OCI-LY3 (cell line): ENCODE measurements at regions not wholly inside any gene's neighbourhood (a gene's known extent, or its start where the extent isn't known, plus 50 kb on each side); places are given as distances from the start of the nearest gene placed in this dataset.

Source experiments
- H2AFZ ChIP-seq: fragments of 200-600, 300-600 bp; shearing (Covaris generic); 2 replicates; pipeline ENCODE4 v1.6.0; 2014; ENCODE audit warnings: antibody characterized with exemption, low read depth, low read length
- H3K27ac ChIP-seq: fragments of 200-600, 300-600 bp; sonication (generic); 2 replicates; pipeline ENCODE4 v1.5.1; 2014; ENCODE audit warnings: mild to moderate bottlenecking, low read length, moderate library complexity, mixed read lengths
- H3K27me3 ChIP-seq: fragments of 200-600, 300-600 bp; sonication (generic); 2 replicates; pipeline ENCODE4 v1.6.1; 2014; ENCODE audit warnings: low read depth, low read length, mixed read lengths
- H3K36me3 ChIP-seq: fragments of 200-600, 300-600 bp; sonication (generic); replicated peaks from 2 replicates; pipeline ENCODE3; 2014; ENCODE audit warnings: low read depth, low read length, mixed read lengths
- H3K4me1 ChIP-seq: fragments of 300-600, 200-600 bp; sonication (generic); 2 replicates; pipeline ENCODE4 v1.6.1; 2014; ENCODE audit warnings: low read length, mixed read lengths
- H3K4me2 ChIP-seq: fragments of 200-600, 300-600 bp; sonication (generic); 2 replicates; pipeline ENCODE4 v1.6.1; 2014; ENCODE audit warnings: low read length, mixed read lengths
- H3K4me3 ChIP-seq: fragments of 300-600, 200-600 bp; sonication (generic); 2 replicates; pipeline ENCODE4 v1.5.1; 2014; ENCODE audit warnings: antibody characterized with exemption, mild to moderate bottlenecking, low read length, moderate library complexity
- H3K79me2 ChIP-seq: fragments of 300-600, 200-600 bp; shearing (Covaris generic); 2 replicates; pipeline ENCODE4 v1.6.1; 2014; ENCODE audit warnings: mild to moderate bottlenecking, low read length, mixed read lengths
- H3K9ac ChIP-seq: fragments of 300-600, 200-600 bp; shearing (Covaris generic); 2 replicates; pipeline ENCODE4 v1.6.0; 2014; ENCODE audit warnings: mild to moderate bottlenecking, low read length, moderate library complexity
- H3K9me3 ChIP-seq: fragments of 200-600, 300-600 bp; shearing (Covaris generic); 2 replicates; pipeline ENCODE4 v1.6.1; 2014; ENCODE audit warnings: low read length, mixed read lengths; ENCODE audit not compliant: insufficient read depth
- H4K20me1 ChIP-seq: fragments of 200-600, 300-600 bp; sonication (generic); 2 replicates; pipeline ENCODE4 v1.6.1; 2016; ENCODE audit warnings: low read length, mixed read lengths; ENCODE audit not compliant: insufficient read depth
- EZH2phosphoT487 ChIP-seq: fragments of 200-600 bp; shearing (Covaris generic); IDR thresholded peaks from 2 replicates; pipeline ENCODE4 v1.6.1; 2018; ENCODE audit warnings: antibody characterized with exemption, mixed run types, low read depth
- TF ChIP-seq, protein P1 (sequence below): fragments of 200-600, 300-600 bp; sonication (generic); IDR thresholded peaks from 2 replicates; pipeline ENCODE4 v1.5.1; 2014; ENCODE audit warnings: antibody characterized with exemption, low read length, low read depth

- Histone ChIP-seq H3K27ac (peak overlapping the region; percentile 8; the same call in 1 of the 2 replicates), H2AFZ (peak overlapping the region; percentile 90)
Observed at GRCh38 chr20:53660078-53660909, 66.7 kb upstream of the ZNF217 start.

GRCh38 chr20:53658973-53659372, 65.3 kb upstream of the ZNF217 start:
- Histone ChIP-seq H3K4me3 (no peak overlapping the region), H3K79me2 (no peaks in the 10 kb centered on the region), H3K4me1 (peaks cover 70% of the 10 kb centered on the region), H3K27me3 (no peaks in the 10 kb centered on the region), H3K9me3 (no peaks in the 10 kb centered on the region), H2AFZ (no peak overlapping the region), H4K20me1 (no peaks in the 10 kb centered on the region), H3K36me3 (no peaks in the 10 kb centered on the region), H3K9ac (no peak overlapping the region), H3K4me2 (no peak overlapping the region), H3K27ac (no peak overlapping the region)
- no peak for TF ChIP-seq EZH2phosphoT487
- TF ChIP-seq, protein P1, sequence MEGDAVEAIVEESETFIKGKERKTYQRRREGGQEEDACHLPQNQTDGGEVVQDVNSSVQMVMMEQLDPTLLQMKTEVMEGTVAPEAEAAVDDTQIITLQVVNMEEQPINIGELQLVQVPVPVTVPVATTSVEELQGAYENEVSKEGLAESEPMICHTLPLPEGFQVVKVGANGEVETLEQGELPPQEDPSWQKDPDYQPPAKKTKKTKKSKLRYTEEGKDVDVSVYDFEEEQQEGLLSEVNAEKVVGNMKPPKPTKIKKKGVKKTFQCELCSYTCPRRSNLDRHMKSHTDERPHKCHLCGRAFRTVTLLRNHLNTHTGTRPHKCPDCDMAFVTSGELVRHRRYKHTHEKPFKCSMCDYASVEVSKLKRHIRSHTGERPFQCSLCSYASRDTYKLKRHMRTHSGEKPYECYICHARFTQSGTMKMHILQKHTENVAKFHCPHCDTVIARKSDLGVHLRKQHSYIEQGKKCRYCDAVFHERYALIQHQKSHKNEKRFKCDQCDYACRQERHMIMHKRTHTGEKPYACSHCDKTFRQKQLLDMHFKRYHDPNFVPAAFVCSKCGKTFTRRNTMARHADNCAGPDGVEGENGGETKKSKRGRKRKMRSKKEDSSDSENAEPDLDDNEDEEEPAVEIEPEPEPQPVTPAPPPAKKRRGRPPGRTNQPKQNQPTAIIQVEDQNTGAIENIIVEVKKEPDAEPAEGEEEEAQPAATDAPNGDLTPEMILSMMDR: no peak

More at GRCh38 chr20:53660078-53660909, 66.7 kb upstream of the ZNF217 start:
- Histone ChIP-seq H3K9me3 (no peaks in the 10 kb centered on the region), H3K36me3 (no peaks in the 10 kb centered on the region), H3K4me3 (peak overlapping the region; percentile 77), H3K4me2 (peak overlapping the region; percentile 76), H3K9ac (peak overlapping the region; percentile 70), H4K20me1 (no peaks in the 10 kb centered on the region), H3K4me1 (peaks cover 57% of the 10 kb centered on the region), H3K27me3 (no peaks in the 10 kb centered on the region), H3K79me2 (no peaks in the 10 kb centered on the region)
- TF ChIP-seq, protein P1: no peak
- no peak for TF ChIP-seq EZH2phosphoT487

GRCh38 chr20:53658322-53658721, 64.7 kb upstream of the ZNF217 start:
- Histone ChIP-seq H3K4me1 (peaks cover 77% of the 10 kb centered on the region), H3K4me2 (no peak overlapping the region), H3K36me3 (no peaks in the 10 kb centered on the region), H3K9me3 (no peaks in the 10 kb centered on the region), H3K4me3 (no peak overlapping the region), H3K27ac (no peak overlapping the region), H3K27me3 (no peaks in the 10 kb centered on the region), H3K9ac (no peak overlapping the region), H3K79me2 (no peaks in the 10 kb centered on the region), H2AFZ (no peak overlapping the region), H4K20me1 (no peaks in the 10 kb centered on the region)
- TF ChIP-seq, protein P1: no peak
- TF ChIP-seq EZH2phosphoT487: no peak

GRCh38 chr20:53657732-53658131, 64.1 kb upstream of the ZNF217 start:
- no peak for TF ChIP-seq EZH2phosphoT487
- TF ChIP-seq, protein P1: no peak
- Histone ChIP-seq H3K79me2 (no peaks in the 10 kb centered on the region), H3K4me2 (peak overlapping the region; percentile 75), H4K20me1 (no peaks in the 10 kb centered on the region), H3K27ac (no peak overlapping the region), H3K36me3 (no peaks in the 10 kb centered on the region), H3K9ac (no peak overlapping the region), H3K9me3 (no peaks in the 10 kb centered on the region), H3K4me1 (peaks cover 83% of the 10 kb centered on the region), H3K4me3 (no peak overlapping the region), H2AFZ (no peak overlapping the region), H3K27me3 (no peaks in the 10 kb centered on the region)
